ENCODE measurements at regions not wholly inside any gene's neighbourhood (a gene's known extent, or its start where the extent isn't known, plus 50 kb on each side); places are given as distances from the start of the nearest gene placed in this dataset.

GRCh38 chr6:76240092-76240491 is 167.6 kb upstream of the IMPG1 start:
- no peak for TF ChIP-seq CTCF (IDR thresholded peaks at IDR 0.05 in 4 of 5, conservative IDR thresholded peaks at IDR 0.05 in 1 of 5)
- TF ChIP-seq POLR2A (IDR thresholded peaks at IDR 0.05): no peak
